Left lung (tissue), 4 donors: ENCODE measurements at regions not wholly inside any gene's neighbourhood (a gene's known extent, or its start where the extent isn't known, plus 50 kb on each side); places are given as distances from the start of the nearest gene placed in this dataset.

ENCODE experiments used
- ATAC-seq: fragments of 200-7000 bp; cut with Tn5 transposase; one replicate; pipeline ENCODE4 v1.9.1; 2020; ENCODE audit warnings: moderate library complexity
- DNase-seq, 4 donors: peaks; one replicate each; pipeline ENCODE4 v3.0.0-alpha.2; 2013 to 2020
- H3K27ac ChIP-seq, 2 donors: fragments of 200-600 bp; sonication (generic) in 1 of 2; one replicate each; pipeline versions ENCODE4 v1.5.0 to v1.8.0; 2020 to 2021
- H3K27me3 ChIP-seq, 2 donors: fragments of 200-600 bp; sonication (generic) in 1 of 2; one replicate each; pipeline versions ENCODE4 v1.5.0 to v1.8.0; 2020 to 2021
- H3K36me3 ChIP-seq, 2 donors: fragments of 200-600 bp; sonication (generic) in 1 of 2; one replicate each; pipeline versions ENCODE4 v1.5.0 to v1.8.0; 2020 to 2021
- H3K4me1 ChIP-seq, 2 donors: fragments of 200-600 bp; one replicate each; pipeline ENCODE4 v1.8.0; 2021
- H3K4me3 ChIP-seq, 2 donors: fragments of 200-600 bp; sonication (generic) in 1 of 2; one replicate each; pipeline versions ENCODE4 v1.5.0 to v1.8.0; 2020 to 2021; ENCODE audit warnings: mild to moderate bottlenecking in 1 of 2
- H3K9me3 ChIP-seq, 2 donors: fragments of 200-600 bp; sonication (generic) in 1 of 2; one replicate each; pipeline versions ENCODE4 v1.5.0 to v1.8.0; 2020 to 2021
- CTCF ChIP-seq, 2 donors: fragments of 200-600 bp; sonication (generic) in 1 of 2; IDR thresholded peaks; one replicate each; pipeline versions ENCODE4 v1.5.0 to v1.8.0; 2021; ENCODE audit warnings: antibody characterized with exemption in 2 of 2
- intact Hi-C, 2 donors: fragments of 100-400 bp; cut with DNase I; formaldehyde crosslinking; loops; one replicate each; pipeline versions ENCODE4 v1.11.2 to v1.14.2; 2022
- donor health status: DM: no; HTN: yes; CAD: no.
- donor health status: DM: no; HTN: no; CAD: no.

GRCh38 chr17:68695659-68696058, 94.5 kb upstream of the FAM20A start:
- H3K4me1 ChIP-seq: peaks cover 0 to 5% of the 10 kb centered on the region in 2 donors
- TF ChIP-seq CTCF (IDR thresholded peaks at IDR 0.05): no peak
- no peaks in the 10 kb centered on the region for H3K36me3 ChIP-seq
- DNase-seq: no peak
- no peak overlapping the region for H3K27ac ChIP-seq
- no peaks in the 10 kb centered on the region for H3K9me3 ChIP-seq
- ATAC-seq: no peak
- H3K4me3 ChIP-seq: no peak overlapping the region
- H3K27me3 ChIP-seq: no peaks in the 10 kb centered on the region
- intact Hi-C loops: no loop called here

DNA sequence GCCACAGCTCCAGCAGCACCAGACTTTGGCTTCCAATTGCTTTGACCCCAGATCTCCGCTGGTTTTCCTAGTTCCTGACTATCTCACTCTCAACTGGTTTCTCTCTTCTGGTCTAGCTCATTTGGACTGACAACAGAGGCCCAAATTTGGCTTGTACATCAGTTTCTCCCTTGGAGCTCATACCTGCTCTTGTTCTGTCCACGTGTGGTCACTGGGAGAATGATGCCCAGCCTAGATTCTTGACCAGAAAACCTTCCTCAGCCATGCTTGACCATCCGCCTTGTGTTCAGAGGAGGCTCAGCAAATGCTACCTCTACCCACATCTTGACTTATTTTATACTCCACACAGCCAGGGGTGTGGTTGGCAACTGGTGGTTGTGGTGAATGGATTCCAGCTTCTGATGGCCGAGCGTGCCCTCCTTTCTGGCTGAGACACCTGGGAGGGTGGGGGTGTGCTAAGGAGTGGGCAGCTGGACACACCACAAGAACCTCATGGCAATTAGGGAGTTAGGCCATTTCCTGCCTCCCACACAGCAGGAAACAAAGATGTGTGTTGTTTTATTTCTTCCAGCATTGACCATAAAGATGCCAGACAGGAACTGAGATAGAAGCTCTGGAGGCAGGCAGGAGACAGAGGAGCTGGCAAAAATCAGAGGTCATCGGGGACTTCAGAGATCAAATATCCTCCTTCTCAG, 93.8 kb upstream of the FAM20A start:
- Histone ChIP-seq H3K27ac (no peak overlapping the region), H3K4me1 (peaks cover 0 to 5% of the 10 kb centered on the region in 2 donors), H3K36me3 (no peaks in the 10 kb centered on the region), H3K27me3 (no peaks in the 10 kb centered on the region), H3K9me3 (no peaks in the 10 kb centered on the region), H3K4me3 (no peak overlapping the region)
- DNase-seq (no peak), ATAC-seq (no peak)
- TF ChIP-seq CTCF (IDR thresholded peaks at IDR 0.05): no peak
- intact Hi-C loops: no loop called here

DNA sequence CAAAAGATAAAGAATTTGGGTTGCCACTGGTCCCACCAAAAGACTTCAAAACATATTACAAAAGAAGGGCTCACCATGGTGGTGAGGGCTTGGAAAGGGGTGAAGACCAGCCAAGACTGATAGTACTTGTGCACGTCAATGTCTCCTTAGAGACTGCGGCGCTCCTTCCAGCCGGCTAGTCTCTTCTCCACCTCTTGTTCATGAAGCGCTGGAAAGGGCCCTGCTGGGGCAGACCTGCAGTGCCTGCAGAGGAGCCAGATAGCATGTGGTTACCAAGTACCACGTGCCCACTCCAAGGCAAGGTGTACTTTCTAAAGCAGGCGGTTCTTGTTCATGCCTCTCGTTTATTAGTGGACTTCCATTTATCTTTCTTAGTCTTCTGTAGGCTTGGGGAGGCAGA, 92.7 kb upstream of the FAM20A start:
- no peak overlapping the region for H3K4me3 ChIP-seq
- no peaks in the 10 kb centered on the region for H3K36me3 ChIP-seq
- no peak for TF ChIP-seq CTCF (IDR thresholded peaks at IDR 0.05)
- ATAC-seq (no peak), DNase-seq (peak in 1 of 4 donors; percentile 53)
- intact Hi-C loops: no loop called here
- peaks cover 0 to 5% of the 10 kb centered on the region in 2 donors for H3K4me1 ChIP-seq
- H3K9me3 ChIP-seq: no peaks in the 10 kb centered on the region
- no peaks in the 10 kb centered on the region for H3K27me3 ChIP-seq
- H3K27ac ChIP-seq: no peak overlapping the region

DNA sequence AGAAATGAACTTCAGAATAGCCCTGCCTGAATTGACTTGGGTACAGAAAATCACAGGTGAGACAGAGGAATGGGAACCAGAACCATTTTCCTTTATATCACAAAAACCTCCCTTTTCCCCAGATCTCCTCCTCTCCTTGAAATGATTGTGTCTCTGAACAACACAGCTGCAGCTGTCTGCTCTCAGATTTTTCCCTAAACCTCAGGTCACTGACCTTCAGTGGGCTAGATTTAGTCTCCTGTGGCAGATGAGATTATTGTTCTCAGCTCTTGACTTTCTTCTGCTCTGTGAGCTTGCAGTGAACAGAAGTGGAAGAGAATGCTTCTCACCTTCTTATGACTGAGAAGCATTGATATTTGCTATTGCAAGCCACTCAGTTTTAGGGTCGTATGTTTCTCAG, 92.3 kb upstream of the FAM20A start:
- H3K4me1 ChIP-seq: peaks cover 0 to 5% of the 10 kb centered on the region in 2 donors
- no peak for TF ChIP-seq CTCF (IDR thresholded peaks at IDR 0.05)
- intact Hi-C loops: no loop called here
- DNase-seq: no peak
- no peak overlapping the region for H3K4me3 ChIP-seq
- H3K9me3 ChIP-seq: no peaks in the 10 kb centered on the region
- no peak for ATAC-seq
- no peak overlapping the region for H3K27ac ChIP-seq
- H3K36me3 ChIP-seq: no peaks in the 10 kb centered on the region
- no peaks in the 10 kb centered on the region for H3K27me3 ChIP-seq

- Histone ChIP-seq H3K27ac (no peak overlapping the region), H3K4me1 (no peaks in the 10 kb centered on the region), H3K4me3 (no peak overlapping the region), H3K27me3 (no peaks in the 10 kb centered on the region), H3K36me3 (no peaks in the 10 kb centered on the region), H3K9me3 (no peaks in the 10 kb centered on the region)
- intact Hi-C loops: no loop called here
- ATAC-seq (no peak), DNase-seq (peak in 1 of 4 donors; percentile 58)
- TF ChIP-seq CTCF (IDR thresholded peaks at IDR 0.05): no peak
These were observed 85.2 kb upstream of the FAM20A start for GRCh38 chr17:68686108-68686988.
